Activated CD4-positive, alpha-beta T cell treated with anti-CD3 and anti-CD28 coated beads, Interleukin-10, Interleukin-2, amounts not matched to agents 100 ng/mL and 50 ng/mL, durations not matched to agents 16 hours and 8 hours (primary cell): ENCODE measurements at regions not wholly inside any gene's neighbourhood (a gene's known extent, or its start where the extent isn't known, plus 50 kb on each side); places are given as distances from the start of the nearest gene placed in this dataset.
"Not testable (repeated sequence)": the region's sequence is repeated elsewhere in the genome, so short reads cannot be mapped to it uniquely, and the experiment has no call there.

Experiments
- DNase-seq: peaks from one replicate; pipeline ENCODE4 v3.0.0-alpha.2; 2020

- DNase-seq: no peak
These were observed 249.1 kb downstream of the LRIG3 start for GRCh38 chr12:58671196-58671595.

GRCh38 chr12:58673021-58673420 lies 247.3 kb downstream of the LRIG3 start:
- DNase-seq: no peak

- not testable (repeated sequence) for DNase-seq
These were observed 242.5 kb downstream of the LRIG3 start for GRCh38 chr12:58677833-58678232.

- DNase-seq: no peak
These were observed 241.6 kb downstream of the LRIG3 start for GRCh38 chr12:58678753-58679152.

GRCh38 chr12:58681730-58682129 lies 238.6 kb downstream of the LRIG3 start:
- no peak for DNase-seq

GRCh38 chr12:58695263-58695662 lies 225.0 kb downstream of the LRIG3 start:
- no peak for DNase-seq

- DNase-seq: no peak
These were observed 218.8 kb downstream of the LRIG3 start for GRCh38 chr12:58701536-58701935.

GRCh38 chr12:58703866-58704265 lies 216.4 kb downstream of the LRIG3 start:
- DNase-seq: no peak

- not testable (repeated sequence) for DNase-seq
These were observed 215.5 kb downstream of the LRIG3 start for GRCh38 chr12:58704770-58705169.

- DNase-seq: no peak
These were observed 209.4 kb downstream of the LRIG3 start for GRCh38 chr12:58710901-58711300.

GRCh38 chr12:58711974-58712373 lies 208.3 kb downstream of the LRIG3 start:
- no peak for DNase-seq

- no peak for DNase-seq
These were observed 207.3 kb downstream of the LRIG3 start for GRCh38 chr12:58712976-58713375.

- no peak for DNase-seq
These were observed 201.1 kb downstream of the LRIG3 start for GRCh38 chr12:58719161-58719560.

- DNase-seq: no peak
These were observed 199.9 kb downstream of the LRIG3 start for GRCh38 chr12:58720421-58720820.

- DNase-seq: no peak
These were observed 194.8 kb downstream of the LRIG3 start for GRCh38 chr12:58725400-58726105.

GRCh38 chr12:58727521-58727920 lies 192.8 kb downstream of the LRIG3 start:
- DNase-seq: no peak

GRCh38 chr12:58728397-58728796 lies 191.9 kb downstream of the LRIG3 start:
- no peak for DNase-seq

- DNase-seq: no peak
These were observed 189.2 kb downstream of the LRIG3 start for GRCh38 chr12:58731096-58731495.

- DNase-seq: no peak
These were observed 187.4 kb downstream of the LRIG3 start for GRCh38 chr12:58732894-58733293.

GRCh38 chr12:58741226-58741625 lies 179.1 kb downstream of the LRIG3 start:
- DNase-seq: no peak

- DNase-seq: no peak
These were observed 174.8 kb downstream of the LRIG3 start for GRCh38 chr12:58745348-58746125.

GRCh38 chr12:58747533-58747932 lies 172.8 kb downstream of the LRIG3 start:
- DNase-seq: no peak

GRCh38 chr12:58750484-58750883 lies 169.8 kb downstream of the LRIG3 start:
- DNase-seq: no peak

- no peak for DNase-seq
These were observed 162.9 kb downstream of the LRIG3 start for GRCh38 chr12:58757422-58757821.
